K562 (cell line): ENCODE measurements at regions not wholly inside any gene's neighbourhood (a gene's known extent, or its start where the extent isn't known, plus 50 kb on each side); places are given as distances from the start of the nearest gene placed in this dataset.

Source experiments
- ATAC-seq: fragments of 200-7000 bp; cut with Tn5 transposase; 3 replicates; pipeline ENCODE4 v1.9.1; 2020; ENCODE audit warnings: moderate library complexity
- BruUV-seq: library from RNA; stranded (reverse); fragments of 400-500 nt; replicated peaks from 2 replicates; lab custom pipeline; 2021; lab: Mats Ljungman, UMichigan
- CTCF ChIA-PET: fragments of 300-600 bp; formaldehyde crosslinking; extraction: SDS; loops from one replicate; lab custom pipeline; 2021; ENCODE audit warnings: low intra/inter-chr PET ratio; lab: Yijun Ruan, JAX
- POLR2A ChIA-PET: fragments of 300-600, 350-650 bp; sonication (Branson Sonifier 250); formaldehyde crosslinking; extraction: SDS; loops from one replicate; lab custom pipeline; 2021; ENCODE audit warnings: antibody characterized with exemption, inconsistent platforms; lab: Yijun Ruan, JAX
- DNase-seq, 4 experiments: peaks; one replicate each; pipeline versions ENCODE4 v3.0.0 to v3.0.0-alpha.2; 2011 to 2018; ENCODE audit warnings: low spot score in 3 of 4, mixed read lengths in 3 of 4; ENCODE audit errors: extremely low read depth in 1 of 4
- FAIRE-seq: peaks from 2 replicates; lab custom pipeline; 2011; peaks lifted over from hg19 to GRCh38; lab: Jason Lieb, UNC
- H2AFZ ChIP-seq: 2 replicates; pipeline ENCODE4 v1.6.0; 2011; ENCODE audit warnings: low read depth, low read length, control low read depth, inconsistent platforms
- H3K27ac ChIP-seq: fragments of 200-600 bp; 3 replicates; pipeline ENCODE4 v1.8.0; 2011; ENCODE audit warnings: low read depth, mild to moderate bottlenecking, control low read depth, inconsistent platforms, low read length, moderate library complexity, mixed read lengths; ENCODE audit errors: extremely low read depth
- H3K27me3 ChIP-seq, 2 experiments: fragments of 300-600 bp in 1 of 2; 2 replicates in 1 of 2; 3 replicates in 1 of 2; pipeline versions ENCODE4 v1.6.0 to v1.8.0; 2011; ENCODE audit warnings: inconsistent platforms in 2 of 2, low read length in 2 of 2, mild to moderate bottlenecking in 1 of 2, mixed read lengths in 1 of 2, moderate library complexity in 1 of 2; ENCODE audit not compliant: control insufficient read depth in 2 of 2, insufficient read depth in 2 of 2
- H3K36me3 ChIP-seq: fragments of 300-600 bp; 3 replicates; pipeline ENCODE4 v1.8.0; 2011; ENCODE audit warnings: mild to moderate bottlenecking, low read length, inconsistent platforms; ENCODE audit not compliant: control insufficient read depth, insufficient read depth
- H3K4me1 ChIP-seq, 2 experiments: fragments of 200-600 bp in 1 of 2; replicated peaks in 1 of 2; 2 replicates in 1 of 2; 3 replicates in 1 of 2; pipeline versions ENCODE4 v1.5.1 to v1.8.0; 2011; ENCODE audit warnings: inconsistent platforms in 2 of 2, low read length in 2 of 2, mild to moderate bottlenecking in 1 of 2, mixed read lengths in 1 of 2, moderate library complexity in 1 of 2; ENCODE audit not compliant: control insufficient read depth in 2 of 2, insufficient read depth in 2 of 2
- H3K4me2 ChIP-seq: 2 replicates; pipeline ENCODE4 v1.6.1; 2011; ENCODE audit warnings: low read length, control low read depth, inconsistent platforms, mixed read lengths; ENCODE audit not compliant: insufficient read depth
- H3K4me3 ChIP-seq: fragments of 200-600 bp; sonication (generic), shearing (Covaris generic); 2 replicates; pipeline ENCODE4 v1.5.1; 2016; ENCODE audit warnings: control low read depth, inconsistent platforms
- H3K79me2 ChIP-seq: fragments of 200-600 bp; 3 replicates; pipeline ENCODE4 v1.8.0; 2011; ENCODE audit warnings: low read length, inconsistent platforms; ENCODE audit not compliant: control insufficient read depth, insufficient read depth
- H3K9ac ChIP-seq, 2 experiments: 2 replicates each; pipeline versions ENCODE4 v1.6.0 to v1.6.1; 2011; ENCODE audit warnings: low read depth in 2 of 2, low read length in 2 of 2, control low read depth in 1 of 2, inconsistent platforms in 1 of 2, mild to moderate bottlenecking in 1 of 2, mixed read lengths in 1 of 2; ENCODE audit not compliant: insufficient read depth in 1 of 2
- H3K9me1 ChIP-seq: one replicate; pipeline ENCODE4 v1.6.0; 2011; ENCODE audit warnings: inconsistent platforms, mild to moderate bottlenecking, low read length, moderate library complexity; ENCODE audit not compliant: control insufficient read depth, insufficient read depth
- H3K9me3 ChIP-seq: replicated peaks from 2 replicates; pipeline ENCODE4 v1.5.1; 2011; ENCODE audit warnings: low read depth, low read length, inconsistent platforms; ENCODE audit not compliant: control insufficient read depth, insufficient read depth
- H4K20me1 ChIP-seq: replicated peaks from 2 replicates; pipeline ENCODE4 v1.6.1; 2011; ENCODE audit warnings: low read length, inconsistent platforms, mixed read lengths; ENCODE audit not compliant: control insufficient read depth, insufficient read depth
- ATF3 ChIP-seq, 2 experiments: fragments of 450-650 bp in 1 of 2; sonication (generic) in 1 of 2; formaldehyde crosslinking in 1 of 2; IDR thresholded peaks in 1 of 2; conservative IDR thresholded peaks in 1 of 2; 2 replicates each; pipeline versions ENCODE4 v1.6.1 to v1.8.1; 2016 to 2023; ENCODE audit warnings: mild to moderate bottlenecking in 2 of 2, moderate library complexity in 2 of 2, inconsistent platforms in 1 of 2, missing genetic modification reagents in 1 of 2
- BHLHE40 ChIP-seq: IDR thresholded peaks from 2 replicates; pipeline ENCODE4 v1.6.1; 2011; ENCODE audit warnings: low read length, improper control_type of control experiment
- CEBPG ChIP-seq, 3 experiments: fragments of 200-800 bp in 1 of 3; sonication (Bioruptor generic) in 1 of 3; sonication (generic) in 1 of 3; formaldehyde crosslinking in 1 of 3; IDR thresholded peaks in 2 of 3; conservative IDR thresholded peaks in 1 of 3; 2 replicates each; pipeline versions ENCODE4 v1.6.1 to v1.8.0; 2016 to 2022; ENCODE audit warnings: missing compliant biosample characterization in 2 of 3, missing genetic modification characterization in 2 of 3, mild to moderate bottlenecking in 1 of 3, missing genetic modification reagents in 1 of 3
- EP400 ChIP-seq: fragments of 450-650 bp; IDR thresholded peaks from 2 replicates; pipeline ENCODE4 v1.6.1; 2017; ENCODE audit warnings: antibody characterized with exemption, mild to moderate bottlenecking, moderate library complexity
- FIP1L1 ChIP-seq: fragments of 200-400 bp; formaldehyde crosslinking; IDR thresholded peaks from 2 replicates; pipeline ENCODE4 v1.6.1; 2018; ENCODE audit warnings: mild to moderate bottlenecking, low read depth, low read length; ENCODE audit not compliant: poor library complexity, severe bottlenecking
- NFIC ChIP-seq: fragments of 450-650 bp; IDR thresholded peaks from 2 replicates; pipeline ENCODE4 v1.6.1; 2017; ENCODE audit warnings: mild to moderate bottlenecking, inconsistent platforms
- PTBP1 ChIP-seq: fragments of 200-400 bp; formaldehyde crosslinking; IDR thresholded peaks from 2 replicates; pipeline ENCODE4 v1.6.1; 2017; ENCODE audit warnings: low read depth, low read length
- RAD51 ChIP-seq: fragments of 450-650 bp; IDR thresholded peaks from 2 replicates; pipeline ENCODE4 v1.7.1; 2016; ENCODE audit warnings: low read depth, mild to moderate bottlenecking, borderline replicate concordance
- RUNX1 ChIP-seq: sonication (generic); IDR thresholded peaks from 2 replicates; pipeline ENCODE4 v1.6.1; 2016; ENCODE audit warnings: antibody characterized with exemption, low read depth
- SMARCA4 ChIP-seq: fragments of 450-650 bp; IDR thresholded peaks from 2 replicates; pipeline ENCODE4 v1.6.1; 2016
- SMC3 ChIP-seq: conservative IDR thresholded peaks from 2 replicates; pipeline ENCODE4 v1.6.1; 2011; ENCODE audit warnings: low read depth, low read length, improper control_type of control experiment; ENCODE audit not compliant: insufficient read depth
- USF2 ChIP-seq: sonication (generic); formaldehyde crosslinking; IDR thresholded peaks from 2 replicates; pipeline ENCODE4 v1.5.0; 2020; ENCODE audit warnings: missing genetic modification reagents
- ZNF224 ChIP-seq: sonication (generic); formaldehyde crosslinking; IDR thresholded peaks from 2 replicates; pipeline ENCODE4 v1.8.0; 2022; ENCODE audit warnings: mild to moderate bottlenecking, missing genetic modification reagents
- ZNF551 ChIP-seq: fragments of 250-450 bp; sonication (Bioruptor Pico); IDR thresholded peaks from 2 replicates; pipeline ENCODE4 v1.5.0; 2021; ENCODE audit warnings: mild to moderate bottlenecking, moderate library complexity
- in situ Hi-C: fragments of 300-500 bp; cut with MboI; formaldehyde crosslinking; loops from 4 replicates; pipeline ENCODE4 v1.15.0; 2018; ENCODE audit warnings: inconsistent platforms, mixed read lengths
- intact Hi-C: fragments of 100-400 bp; cut with micrococcal nuclease; formaldehyde crosslinking; loops from 2 replicates; pipeline ENCODE4 v1.14.2; 2022

- TF ChIP-seq USF2 (CRISPR knock-in tag): peak; percentile 51
- no peak for TF ChIP-seq CEBPG (CRISPR knock-in tag; IDR thresholded peaks at IDR 0.05)
- TF ChIP-seq CEBPG (tag; conservative IDR thresholded peaks at IDR 0.05 in 1 of 2, IDR thresholded peaks at IDR 0.05 in 1 of 2): no peak
- TF ChIP-seq ZNF224 (CRISPR knock-in tag): no peak
- no peak for TF ChIP-seq SMARCA4
- TF ChIP-seq RUNX1: no peak
- no peak for TF ChIP-seq SMC3
- peak; percentile 46; the same call in 1 of the 2 replicates for TF ChIP-seq RAD51
- no peak for TF ChIP-seq FIP1L1
- TF ChIP-seq BHLHE40: peak; percentile 54
- no peak for TF ChIP-seq PTBP1
- no peak for TF ChIP-seq ZNF551 (CRISPR knock-in tag)
- TF ChIP-seq EP400: no peak
Measured at GRCh38 chr11:20238712-20239111, 78.4 kb upstream of the DBX1 start (continued).

GRCh38 chr11:20235164-20235563 is 74.9 kb upstream of the DBX1 start:
- Histone ChIP-seq H3K9ac (no peak overlapping the region), H3K27ac (no peak overlapping the region), H3K4me2 (no peak overlapping the region), H3K79me2 (no peaks in the 10 kb centered on the region), H3K9me1 (no peaks in the 10 kb centered on the region), H3K4me1 (no peaks in the 10 kb centered on the region; a peak in 1 of 5 replicates), H3K9me3 (no peaks in the 10 kb centered on the region), H3K36me3 (no peaks in the 10 kb centered on the region), H2AFZ (no peak overlapping the region), H3K4me3 (no peak overlapping the region), H3K27me3 (no peaks in the 10 kb centered on the region), H4K20me1 (no peaks in the 10 kb centered on the region)
- FAIRE-seq: no peak
- ChIA-PET CTCF (no interaction called here), POLR2A (no interaction called here)
- no TSS peak for BruUV-seq
- in situ Hi-C loops (no loop called here), intact Hi-C loops (no loop called here)
- ATAC-seq: no peak
- DNase-seq: no peak
- TF ChIP-seq ATF3 (IDR thresholded peaks at IDR 0.05) (no peak), ATF3 (CRISPR knock-in tag; conservative IDR thresholded peaks at IDR 0.05) (no peak), NFIC (0 out of 2 replicates have a peak, but pooled peaks have one; percentile 18)
